Transverse colon (tissue), 4 donors: ENCODE measurements at regions not wholly inside any gene's neighbourhood (a gene's known extent, or its start where the extent isn't known, plus 50 kb on each side); places are given as distances from the start of the nearest gene placed in this dataset.

Source experiments
- DNase-seq: peaks from one replicate; pipeline ENCODE4 v3.0.0-alpha.2; 2019
- H3K27ac ChIP-seq, 4 donors: fragments of 200-600 bp; sonication (generic); 2 replicates each; pipeline ENCODE4 v1.5.1; 2016 to 2018; ENCODE audit warnings: inconsistent platforms in 4 of 4
- H3K27me3 ChIP-seq: fragments of 200-600 bp; sonication (generic); 2 replicates; pipeline ENCODE4 v1.5.1; 2017; ENCODE audit warnings: inconsistent platforms
- H3K36me3 ChIP-seq, 4 donors: fragments of 200-600 bp; sonication (generic); 2 replicates each; pipeline ENCODE4 v1.5.1; 2017 to 2019; ENCODE audit warnings: inconsistent platforms in 4 of 4
- H3K4me1 ChIP-seq, 4 donors: fragments of 200-600 bp; sonication (generic); 2 replicates each; pipeline ENCODE4 v1.5.1; 2017 to 2020; ENCODE audit warnings: inconsistent platforms in 4 of 4
- H3K4me3 ChIP-seq, 4 donors: fragments of 200-600 bp; sonication (generic); 1 replicate in 1 of 4; 2 replicates in 3 of 4; pipeline versions ENCODE4 v1.5.1 to v1.6.1; 2017 to 2019; ENCODE audit warnings: inconsistent platforms in 4 of 4
- H3K9me3 ChIP-seq, 2 donors: fragments of 200-600 bp; sonication (generic); 2 replicates each; pipeline ENCODE4 v1.5.1; 2017 to 2019; ENCODE audit warnings: inconsistent platforms in 2 of 2
- CTCF ChIP-seq, 5 experiments: fragments of 200-600 bp in 3 of 5; fragments of 450-650 bp in 2 of 5; sonication (generic) in 3 of 5; IDR thresholded peaks; 1 replicate in 2 of 5; 2 replicates in 3 of 5; pipeline ENCODE4 v1.5.1; 2016 to 2017; ENCODE audit warnings: antibody characterized with exemption in 5 of 5, inconsistent platforms in 3 of 5, mild to moderate bottlenecking in 2 of 5, moderate library complexity in 1 of 5
- EP300 ChIP-seq: sonication (generic); formaldehyde crosslinking; IDR thresholded peaks from one replicate; pipeline ENCODE4 v1.6.1; 2017; ENCODE audit warnings: antibody characterized with exemption, low read depth
- POLR2A ChIP-seq: fragments of 450-650 bp; IDR thresholded peaks from one replicate; pipeline ENCODE4 v1.6.1; 2016; ENCODE audit warnings: antibody characterized with exemption, mild to moderate bottlenecking, moderate library complexity
- POLR2AphosphoS5 ChIP-seq, 3 donors: sonication (generic); formaldehyde crosslinking; IDR thresholded peaks; one replicate each; pipeline ENCODE4 v1.6.1; 2016; ENCODE audit warnings: antibody characterized with exemption in 3 of 3
- WGBS, 2 donors: methylation state at CpG; one replicate each; pipeline ENCODE4 v1.1.5; 2018; ENCODE audit warnings: low coverage in 1 of 2; 5-methylcytosine and 5-hydroxymethylcytosine counted together
- in situ Hi-C, 4 donors: fragments of 200-750 bp; cut with MboI; loops; one replicate each; pipeline versions ENCODE4 v1.15.0 to v1.15.1; 2017; ENCODE audit warnings: low sequenced_read_pairs in 3 of 4, low pct_ligation_motif_present in 1 of 4, low pct_unique_long_range_greater_than_20kb in 1 of 4
- intact Hi-C: fragments of 100-400 bp; cut with DNase I; formaldehyde crosslinking; loops from one replicate; pipeline ENCODE4 v1.15.1; 2023; ENCODE audit warnings: low total_unique reads

GRCh38 chr14:101478796-101479410, 82.4 kb upstream of the DIO3 start:
- in situ Hi-C loops, result no loop called here
- no peaks in the 10 kb centered on the region for H3K27me3 ChIP-seq
- no peak overlapping the region for H3K4me3 ChIP-seq
- no peaks in the 10 kb centered on the region for H3K36me3 ChIP-seq
- DNase-seq, result no peak
- WGBS, 2 donors, result 89% methylated on average over 13 of the region's 13 CpGs; no CpG with 5 or more reads in 1 of the 2 donors
- peaks cover 0 to 1% of the 10 kb centered on the region in 2 donors for H3K9me3 ChIP-seq
- peaks cover 5 to 35% (median 16%) of the 10 kb centered on the region in 4 donors for H3K4me1 ChIP-seq
- H3K27ac ChIP-seq, result no peak overlapping the region
- intact Hi-C loops, result no loop called here
- TF ChIP-seq CTCF (IDR thresholded peaks at IDR 0.05), result no peak
- TF ChIP-seq POLR2A, result no peak
- TF ChIP-seq EP300, result no peak
- no peak for TF ChIP-seq POLR2AphosphoS5 (IDR thresholded peaks at IDR 0.05)

DNA sequence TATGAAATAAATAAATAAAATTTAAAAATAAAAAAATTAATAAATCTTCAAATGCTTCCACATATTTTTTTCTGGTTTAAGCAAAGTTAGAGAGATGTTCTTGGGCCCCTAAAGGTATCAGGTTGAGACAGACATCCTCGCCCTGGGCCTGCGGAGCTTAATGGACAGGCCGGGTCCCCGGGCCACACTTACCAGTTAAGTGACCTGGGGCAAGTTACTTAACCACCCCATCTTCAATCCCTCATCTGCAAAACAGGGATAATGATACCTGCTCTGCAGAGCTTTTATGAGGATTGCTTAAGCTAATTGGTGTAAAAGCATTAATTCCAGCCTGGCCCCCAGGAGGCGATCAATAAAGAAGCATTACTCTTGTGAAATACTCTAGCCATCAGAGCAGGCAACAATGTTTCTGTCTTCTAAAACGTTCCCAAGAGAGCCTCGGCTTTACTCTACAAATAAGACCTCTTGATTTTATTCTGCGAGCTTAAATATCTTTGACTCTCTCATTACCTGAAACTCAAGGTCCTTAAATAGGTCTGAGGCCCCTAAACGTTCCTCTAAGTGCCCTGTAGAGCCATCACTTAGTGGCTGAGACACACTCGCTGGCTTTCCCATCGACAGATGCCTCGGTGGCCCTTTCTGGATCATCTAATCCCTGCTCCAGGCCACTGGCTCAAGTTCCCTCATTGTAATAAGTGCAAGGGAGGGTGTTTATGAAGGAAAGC, 81.1 kb upstream of the DIO3 start:
- intact Hi-C loops, result no loop called here
- DNase-seq, result no peak
- in situ Hi-C loops, result no loop called here
- WGBS, 2 donors, result 75 to 76% methylated on average over 8 to 12 of the region's 12 CpGs
- no peaks in the 10 kb centered on the region for H3K36me3 ChIP-seq
- H3K4me1 ChIP-seq, result peaks cover 5 to 33% (median 16%) of the 10 kb centered on the region in 4 donors
- H3K27me3 ChIP-seq, result no peaks in the 10 kb centered on the region
- no peak overlapping the region for H3K4me3 ChIP-seq
- peak overlapping the region in 2 of 4 donors; percentile 57 to 66 for H3K27ac ChIP-seq
- no peak for TF ChIP-seq POLR2AphosphoS5 (IDR thresholded peaks at IDR 0.05)
- TF ChIP-seq EP300, result no peak
- TF ChIP-seq CTCF (IDR thresholded peaks at IDR 0.05), result no peak
- TF ChIP-seq POLR2A, result no peak
- peaks cover 0 to 2% of the 10 kb centered on the region in 2 donors for H3K9me3 ChIP-seq

GRCh38 chr14:101480747-101481530, 80.4 kb upstream of the DIO3 start:
- in situ Hi-C loops, result no loop called here

More at GRCh38 chr14:101480747-101481530, 80.4 kb upstream of the DIO3 start:
- Histone ChIP-seq H3K4me1 (peaks cover 5 to 27% (median 13%) of the 10 kb centered on the region in 4 donors), H3K4me3 (no peak overlapping the region), H3K27me3 (no peaks in the 10 kb centered on the region), H3K9me3 (peaks cover 0 to 3% of the 10 kb centered on the region in 2 donors), H3K36me3 (no peaks in the 10 kb centered on the region), H3K27ac (peak overlapping the region in 3 of 4 donors; percentile 28 to 66 (median 57))
- 17 to 47% methylated on average over 6 to 16 of the region's 16 CpGs for WGBS, 2 donors
- intact Hi-C loops, result no loop called here
- DNase-seq, result peak; percentile 6
- TF ChIP-seq CTCF (IDR thresholded peaks at IDR 0.05), result no peak
- TF ChIP-seq POLR2AphosphoS5 (IDR thresholded peaks at IDR 0.05), result peak in 1 of 3 donors; percentile 41
- TF ChIP-seq POLR2A, result no peak
- no peak for TF ChIP-seq EP300
